ENCODE measurements at regions not wholly inside any gene's neighbourhood (a gene's known extent, or its start where the extent isn't known, plus 50 kb on each side); places are given as distances from the start of the nearest gene placed in this dataset.

DNA sequence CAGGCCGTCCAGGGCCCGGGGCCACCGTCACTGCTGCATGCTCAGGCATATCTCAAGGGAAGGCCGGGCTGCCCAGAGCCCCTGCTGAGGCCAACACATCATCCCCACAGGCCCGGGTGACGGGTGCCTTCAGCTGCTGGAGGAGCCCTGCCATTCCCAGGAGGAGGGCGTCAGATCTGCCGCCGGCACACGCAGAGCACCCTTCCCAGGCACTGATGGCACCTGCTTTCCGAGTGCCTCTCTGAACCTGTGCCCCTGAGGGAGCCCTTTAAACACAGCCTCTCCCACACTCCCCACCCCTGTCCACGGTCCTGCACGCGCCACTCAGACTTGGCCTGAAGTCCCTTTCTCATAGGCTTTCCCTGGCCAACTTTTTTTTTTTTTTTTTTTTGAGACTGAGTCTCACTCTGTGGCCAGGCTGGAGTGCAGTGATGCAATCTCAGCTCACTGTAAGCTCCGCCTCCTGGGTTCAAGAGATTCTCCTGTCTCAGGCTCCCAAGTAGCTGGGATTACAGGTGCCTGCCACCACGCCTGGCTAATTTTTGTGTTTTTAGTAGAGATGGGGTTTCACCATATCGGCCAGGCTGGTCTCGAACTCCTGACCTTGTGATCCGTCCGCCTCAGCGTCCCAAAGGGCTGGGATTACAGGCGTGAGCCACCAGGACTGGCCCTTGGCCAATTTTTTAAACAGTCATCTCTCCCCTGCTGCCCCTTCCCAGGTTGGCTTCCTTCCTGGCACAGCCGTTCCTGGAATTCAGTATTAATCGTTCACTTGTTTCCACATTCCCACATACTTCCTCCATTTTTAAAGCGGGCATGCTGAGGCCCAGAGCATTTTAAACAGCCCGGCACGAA lies 211.7 kb downstream of the NDUFA10 start:
- TF ChIP-seq, protein P1, sequence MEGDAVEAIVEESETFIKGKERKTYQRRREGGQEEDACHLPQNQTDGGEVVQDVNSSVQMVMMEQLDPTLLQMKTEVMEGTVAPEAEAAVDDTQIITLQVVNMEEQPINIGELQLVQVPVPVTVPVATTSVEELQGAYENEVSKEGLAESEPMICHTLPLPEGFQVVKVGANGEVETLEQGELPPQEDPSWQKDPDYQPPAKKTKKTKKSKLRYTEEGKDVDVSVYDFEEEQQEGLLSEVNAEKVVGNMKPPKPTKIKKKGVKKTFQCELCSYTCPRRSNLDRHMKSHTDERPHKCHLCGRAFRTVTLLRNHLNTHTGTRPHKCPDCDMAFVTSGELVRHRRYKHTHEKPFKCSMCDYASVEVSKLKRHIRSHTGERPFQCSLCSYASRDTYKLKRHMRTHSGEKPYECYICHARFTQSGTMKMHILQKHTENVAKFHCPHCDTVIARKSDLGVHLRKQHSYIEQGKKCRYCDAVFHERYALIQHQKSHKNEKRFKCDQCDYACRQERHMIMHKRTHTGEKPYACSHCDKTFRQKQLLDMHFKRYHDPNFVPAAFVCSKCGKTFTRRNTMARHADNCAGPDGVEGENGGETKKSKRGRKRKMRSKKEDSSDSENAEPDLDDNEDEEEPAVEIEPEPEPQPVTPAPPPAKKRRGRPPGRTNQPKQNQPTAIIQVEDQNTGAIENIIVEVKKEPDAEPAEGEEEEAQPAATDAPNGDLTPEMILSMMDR (IDR thresholded peaks at IDR 0.05) = no peak
- no peak for TF ChIP-seq POLR2A (IDR thresholded peaks at IDR 0.05)
